Parathyroid adenoma (tissue), 2 donors: ENCODE measurements at regions not wholly inside any gene's neighbourhood (a gene's known extent, or its start where the extent isn't known, plus 50 kb on each side); places are given as distances from the start of the nearest gene placed in this dataset.

ENCODE experiments used
- H2AFZ ChIP-seq: fragments of 300-600 bp; sonication (generic); one replicate; pipeline ENCODE4 v1.7.0; 2017; ENCODE audit warnings: antibody characterized with exemption, mild to moderate bottlenecking
- H3K27ac ChIP-seq: fragments of 300-600 bp; sonication (generic); one replicate; pipeline ENCODE4 v1.7.0; 2017
- H3K27me3 ChIP-seq: fragments of 300-600 bp; sonication (generic); one replicate; pipeline ENCODE4 v1.7.0; 2017; ENCODE audit warnings: low read length; ENCODE audit not compliant: control insufficient read depth, insufficient read depth
- H3K36me3 ChIP-seq: fragments of 300-600 bp; sonication (generic); one replicate; pipeline ENCODE4 v1.7.0; 2017; ENCODE audit warnings: low read length; ENCODE audit not compliant: control insufficient read depth, insufficient read depth
- H3K4me1 ChIP-seq: fragments of 300-600 bp; sonication (generic); one replicate; pipeline ENCODE4 v1.7.0; 2017; ENCODE audit warnings: control low read depth
- H3K4me2 ChIP-seq: fragments of 300-600 bp; sonication (generic); one replicate; pipeline ENCODE4 v1.7.0; 2017; ENCODE audit warnings: low read length
- H3K4me3 ChIP-seq: fragments of 300-600 bp; sonication (generic); one replicate; pipeline ENCODE4 v1.7.0; 2017; ENCODE audit warnings: low read depth, low read length
- H3K79me2 ChIP-seq: fragments of 300-600 bp; sonication (generic); one replicate; pipeline ENCODE4 v1.7.0; 2017; ENCODE audit warnings: control low read depth
- H3K9ac ChIP-seq: fragments of 300-600 bp; sonication (generic); one replicate; pipeline ENCODE4 v1.7.0; 2017; ENCODE audit warnings: mild to moderate bottlenecking
- H3K9me3 ChIP-seq: fragments of 300-600 bp; sonication (generic); one replicate; pipeline ENCODE4 v1.7.0; 2017; ENCODE audit warnings: low read length; ENCODE audit not compliant: control insufficient read depth
- TF ChIP-seq, protein P1 (sequence below): fragments of 300-600 bp; sonication (generic); IDR thresholded peaks from one replicate; pipeline ENCODE4 v1.7.0; 2017; ENCODE audit warnings: antibody characterized with exemption, mild to moderate bottlenecking
- donor health status: primary hyperparathyroidism.

DNA sequence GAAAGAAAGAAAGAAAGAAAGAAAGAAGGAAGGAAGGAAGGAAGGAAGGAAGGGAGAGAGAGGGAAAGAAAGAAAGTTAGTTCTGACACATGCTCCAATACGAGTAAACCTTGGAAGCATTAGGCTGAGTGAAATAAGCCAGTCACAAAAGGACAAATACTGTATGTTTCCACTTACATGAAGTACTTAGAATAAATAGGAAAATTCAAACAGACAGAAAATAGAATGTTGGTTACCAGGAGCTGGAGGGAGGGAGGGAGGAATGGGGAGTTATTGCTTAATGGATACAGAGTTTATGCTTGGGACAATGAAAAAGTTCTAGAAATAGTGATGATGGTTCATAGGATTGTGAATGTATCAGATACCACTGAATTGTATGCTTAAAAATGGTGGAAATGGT lies 75.2 kb upstream of the CDH4 start:
- H3K79me2 ChIP-seq = no peaks in the 10 kb centered on the region
- no peaks in the 10 kb centered on the region for H3K27me3 ChIP-seq
- H2AFZ ChIP-seq = no peak overlapping the region

DNA sequence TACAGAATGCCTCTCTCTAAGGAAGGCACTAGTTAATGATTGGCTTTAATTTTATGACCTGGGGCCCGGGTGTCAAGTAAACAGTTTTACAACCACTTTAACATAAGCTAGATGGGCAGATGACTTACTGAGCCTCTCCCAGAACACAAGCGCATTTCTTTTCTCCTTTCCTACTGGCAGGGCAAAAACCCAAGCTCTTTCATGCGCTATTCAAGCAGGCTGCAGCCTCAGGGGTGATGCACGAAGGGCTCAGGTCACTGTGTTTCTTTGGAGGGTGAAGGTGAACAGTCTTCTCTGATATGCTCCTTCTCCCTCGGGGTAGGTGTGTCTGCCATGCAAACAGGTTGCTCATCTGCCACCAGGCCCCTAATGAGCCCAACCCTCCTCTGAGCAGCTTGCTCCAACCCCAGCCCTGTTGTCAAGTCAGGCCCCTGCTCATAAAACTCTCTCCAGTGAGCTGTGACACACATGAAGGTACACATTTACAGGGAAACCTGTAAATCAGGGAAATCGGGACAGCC lies 73.5 kb upstream of the CDH4 start:
- TF ChIP-seq, protein P1, sequence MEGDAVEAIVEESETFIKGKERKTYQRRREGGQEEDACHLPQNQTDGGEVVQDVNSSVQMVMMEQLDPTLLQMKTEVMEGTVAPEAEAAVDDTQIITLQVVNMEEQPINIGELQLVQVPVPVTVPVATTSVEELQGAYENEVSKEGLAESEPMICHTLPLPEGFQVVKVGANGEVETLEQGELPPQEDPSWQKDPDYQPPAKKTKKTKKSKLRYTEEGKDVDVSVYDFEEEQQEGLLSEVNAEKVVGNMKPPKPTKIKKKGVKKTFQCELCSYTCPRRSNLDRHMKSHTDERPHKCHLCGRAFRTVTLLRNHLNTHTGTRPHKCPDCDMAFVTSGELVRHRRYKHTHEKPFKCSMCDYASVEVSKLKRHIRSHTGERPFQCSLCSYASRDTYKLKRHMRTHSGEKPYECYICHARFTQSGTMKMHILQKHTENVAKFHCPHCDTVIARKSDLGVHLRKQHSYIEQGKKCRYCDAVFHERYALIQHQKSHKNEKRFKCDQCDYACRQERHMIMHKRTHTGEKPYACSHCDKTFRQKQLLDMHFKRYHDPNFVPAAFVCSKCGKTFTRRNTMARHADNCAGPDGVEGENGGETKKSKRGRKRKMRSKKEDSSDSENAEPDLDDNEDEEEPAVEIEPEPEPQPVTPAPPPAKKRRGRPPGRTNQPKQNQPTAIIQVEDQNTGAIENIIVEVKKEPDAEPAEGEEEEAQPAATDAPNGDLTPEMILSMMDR = no peak
- Histone ChIP-seq H3K9ac (no peak overlapping the region), H2AFZ (no peak overlapping the region), H3K4me2 (no peak overlapping the region), H3K4me1 (no peaks in the 10 kb centered on the region), H3K9me3 (no peaks in the 10 kb centered on the region), H3K27me3 (no peaks in the 10 kb centered on the region), H3K36me3 (no peaks in the 10 kb centered on the region), H3K79me2 (no peaks in the 10 kb centered on the region), H3K4me3 (no peak overlapping the region), H3K27ac (no peak overlapping the region)

More for the DNA sequence above, 75.2 kb upstream of the CDH4 start:
- Histone ChIP-seq H3K4me3 (no peak overlapping the region), H3K36me3 (no peaks in the 10 kb centered on the region), H3K4me2 (no peak overlapping the region), H3K27ac (no peak overlapping the region), H3K4me1 (no peaks in the 10 kb centered on the region), H3K9ac (no peak overlapping the region), H3K9me3 (no peaks in the 10 kb centered on the region)
- TF ChIP-seq, protein P1 = no peak

DNA sequence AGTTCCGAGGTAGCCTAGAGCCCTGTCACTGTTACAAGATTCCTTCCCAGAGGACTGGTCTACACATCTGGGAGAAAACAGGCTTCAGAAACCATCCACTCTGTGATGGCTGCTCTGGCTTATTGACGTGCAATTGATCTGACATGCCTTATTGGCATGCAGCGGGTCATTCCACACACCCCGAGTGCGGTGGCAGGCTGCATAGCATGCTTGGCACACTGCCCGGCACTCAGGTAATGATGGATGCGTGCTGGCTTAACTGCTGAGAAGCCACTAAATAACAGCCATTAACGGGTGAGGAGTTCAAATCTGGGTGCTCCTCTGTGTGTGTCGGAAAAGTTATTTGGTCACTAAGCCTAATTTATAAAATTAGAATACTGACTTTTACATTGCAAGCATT lies 67.9 kb upstream of the CDH4 start:
- Histone ChIP-seq H3K27ac (no peak overlapping the region), H3K4me1 (no peaks in the 10 kb centered on the region), H2AFZ (no peak overlapping the region), H3K4me2 (no peak overlapping the region), H3K27me3 (no peaks in the 10 kb centered on the region), H3K9me3 (no peaks in the 10 kb centered on the region), H3K36me3 (no peaks in the 10 kb centered on the region), H3K79me2 (no peaks in the 10 kb centered on the region), H3K4me3 (no peak overlapping the region), H3K9ac (no peak overlapping the region)
- TF ChIP-seq, protein P1 = no peak

DNA sequence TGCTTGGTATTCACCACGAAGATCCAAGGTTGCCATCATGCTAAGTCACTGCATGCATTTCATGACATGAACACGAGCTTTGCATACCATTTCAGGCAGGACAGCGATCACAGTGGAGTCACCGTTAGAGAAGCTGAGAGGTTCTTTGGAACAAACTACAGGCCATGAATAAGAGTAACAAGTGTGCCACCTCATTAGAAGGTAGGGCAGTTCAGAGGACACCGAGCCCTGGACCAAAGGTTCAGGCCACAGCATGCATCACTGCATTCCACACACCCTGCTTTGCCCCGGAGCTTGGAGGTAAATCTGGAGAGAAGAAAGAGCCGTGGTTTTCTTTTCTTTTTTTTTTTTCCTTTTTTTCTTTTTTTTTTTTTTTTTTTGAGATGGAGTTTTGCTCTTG lies 66.9 kb upstream of the CDH4 start:
- Histone ChIP-seq H3K79me2 (no peaks in the 10 kb centered on the region), H3K27ac (no peak overlapping the region), H3K36me3 (no peaks in the 10 kb centered on the region), H3K4me1 (no peaks in the 10 kb centered on the region), H3K4me2 (no peak overlapping the region), H3K4me3 (no peak overlapping the region), H3K9me3 (no peaks in the 10 kb centered on the region), H3K9ac (no peak overlapping the region), H3K27me3 (no peaks in the 10 kb centered on the region), H2AFZ (no peak overlapping the region)
- TF ChIP-seq, protein P1 = no peak

DNA sequence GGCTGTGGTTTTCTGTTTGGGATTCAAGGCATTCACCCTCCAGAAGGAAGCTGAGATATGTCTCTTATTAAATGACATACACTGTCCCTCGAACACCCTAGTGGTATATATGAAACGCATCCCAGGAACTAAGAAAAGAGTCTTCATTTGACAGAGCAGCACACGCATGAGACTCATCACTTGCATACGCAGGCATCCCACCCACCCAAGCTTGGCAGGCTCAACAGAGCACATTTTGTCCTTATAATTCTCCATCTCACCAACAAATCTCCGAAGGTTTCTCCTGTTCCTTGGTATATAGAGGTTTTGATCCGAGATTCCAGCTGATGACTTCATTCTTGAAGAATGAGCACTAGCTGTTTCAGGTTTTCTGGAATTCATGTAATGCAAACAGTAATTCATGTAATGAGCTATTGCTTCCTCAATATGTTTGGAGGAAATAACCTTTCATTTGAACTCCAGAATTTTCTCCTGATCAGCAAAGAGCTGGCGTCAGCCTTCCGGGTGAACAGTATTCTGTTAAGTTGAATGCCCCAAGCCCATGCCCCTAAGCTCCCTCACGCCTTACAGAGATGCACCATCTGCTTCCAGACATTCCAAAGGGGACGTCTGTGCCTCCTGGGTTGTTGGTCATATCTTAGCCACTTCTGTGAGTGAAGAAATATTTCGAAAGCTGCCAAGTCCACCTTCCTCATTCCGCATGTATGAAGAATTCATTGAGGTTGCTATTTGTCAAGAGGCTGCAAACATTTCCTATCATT lies 66.0 kb upstream of the CDH4 start:
- no peak overlapping the region for H3K4me3 ChIP-seq
- no peaks in the 10 kb centered on the region for H3K9me3 ChIP-seq
- H3K9ac ChIP-seq = no peak overlapping the region
- H3K4me1 ChIP-seq = no peaks in the 10 kb centered on the region
- TF ChIP-seq, protein P1 = no peak
- H2AFZ ChIP-seq = no peak overlapping the region
- H3K27ac ChIP-seq = no peak overlapping the region
- no peaks in the 10 kb centered on the region for H3K27me3 ChIP-seq
- no peaks in the 10 kb centered on the region for H3K36me3 ChIP-seq
- no peak overlapping the region for H3K4me2 ChIP-seq
- H3K79me2 ChIP-seq = no peaks in the 10 kb centered on the region
